GM21447 (cell line): ENCODE measurements at regions not wholly inside any gene's neighbourhood (a gene's known extent, or its start where the extent isn't known, plus 50 kb on each side); places are given as distances from the start of the nearest gene placed in this dataset.
"Not testable (repeated sequence)": the region's sequence is repeated elsewhere in the genome, so short reads cannot be mapped to it uniquely, and the experiment has no call there.

Experiments used
- ATAC-seq: cut with Tn5 transposase; IDR thresholded peaks from one replicate; pipeline ENCODE4 v1.9.1; 2021; ENCODE audit not compliant: unreplicated experiment

- no peak for ATAC-seq
Measured at GRCh38 chr6:15184441-15184861, 61.4 kb upstream of the JARID2 start.

- not testable (repeated sequence) for ATAC-seq
Measured at GRCh38 chr6:15185111-15185510, 60.8 kb upstream of the JARID2 start.

- not testable (repeated sequence) for ATAC-seq
Measured at GRCh38 chr6:15193451-15193850, 52.4 kb upstream of the JARID2 start.

GRCh38 chr6:15194453-15194852 lies 51.4 kb upstream of the JARID2 start:
- no peak for ATAC-seq
